Activated CD4-positive, alpha-beta memory T cell treated with anti-CD3 and anti-CD28 coated beads, Interleukin-2, amount 10 ng/mL, durations not matched to agents 7 days and 5 days (primary cell): ENCODE measurements at regions not wholly inside any gene's neighbourhood (a gene's known extent, or its start where the extent isn't known, plus 50 kb on each side); places are given as distances from the start of the nearest gene placed in this dataset.

Experiments
- CTCF ChIA-PET: fragments of 350-600 bp; sonication (Branson Sonifier 250); formaldehyde crosslinking; loops from one replicate; lab custom pipeline; 2021; ENCODE audit warnings: antibody characterized with exemption, inconsistent platforms; lab: Charles Lee
- POLR2A ChIA-PET: fragments of 350-600 bp; sonication (Branson Sonifier 250); formaldehyde crosslinking; loops from one replicate; lab custom pipeline; 2021; ENCODE audit warnings: antibody characterized with exemption; lab: Charles Lee
- DNase-seq: peaks from one replicate; pipeline ENCODE4 v3.0.0-alpha.2; 2020
- H3K27ac Mint-ChIP-seq: one replicate; pipeline ENCODE4 v1.8.0; 2021; ENCODE audit warnings: mild to moderate bottlenecking, mixed read lengths
- H3K27me3 Mint-ChIP-seq: one replicate; pipeline ENCODE4 v1.8.0; 2021; ENCODE audit warnings: mixed read lengths
- H3K36me3 Mint-ChIP-seq: one replicate; pipeline ENCODE4 v1.8.0; 2021; ENCODE audit warnings: low read depth, mixed read lengths
- H3K4me1 Mint-ChIP-seq: one replicate; pipeline ENCODE4 v1.8.0; 2021; ENCODE audit warnings: mixed read lengths
- H3K4me3 Mint-ChIP-seq: one replicate; pipeline ENCODE4 v1.8.0; 2021; ENCODE audit warnings: mild to moderate bottlenecking, mixed read lengths
- H3K9me3 Mint-ChIP-seq: one replicate; pipeline ENCODE4 v1.8.0; 2021; ENCODE audit warnings: mixed read lengths

GRCh38 chr4:57403591-57403990 is 293.4 kb upstream of the IGFBP7 start:
- no peak for DNase-seq
- POLR2A ChIA-PET = no interaction called here
- no peaks in the 10 kb centered on the region for H3K27me3 Mint-ChIP-seq
- no peak overlapping the region for H3K4me3 Mint-ChIP-seq
- H3K4me1 Mint-ChIP-seq = no peaks in the 10 kb centered on the region
- H3K27ac Mint-ChIP-seq = no peak overlapping the region
- CTCF ChIA-PET = no interaction called here
- H3K9me3 Mint-ChIP-seq = no peaks in the 10 kb centered on the region
- no peaks in the 10 kb centered on the region for H3K36me3 Mint-ChIP-seq

DNA sequence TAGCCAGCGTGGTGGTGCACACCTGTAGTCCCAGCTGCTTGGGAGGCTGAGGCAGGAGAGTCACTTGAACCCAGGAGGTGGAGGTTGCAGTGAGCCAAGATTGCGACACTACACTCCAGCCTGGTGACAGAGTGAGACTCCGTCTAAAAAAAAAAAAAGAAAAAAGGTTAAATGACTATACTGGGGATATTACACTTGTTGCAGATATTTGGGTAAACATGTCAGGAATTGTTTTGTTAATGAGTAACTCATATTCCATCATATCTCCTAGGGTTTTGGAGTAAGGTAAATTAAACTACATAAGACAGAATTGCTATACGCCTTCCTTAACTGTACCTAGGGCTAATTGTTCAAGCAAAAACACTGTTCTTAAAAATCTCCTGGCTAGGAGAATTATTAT is 291.4 kb upstream of the IGFBP7 start:
- POLR2A ChIA-PET = no interaction called here
- H3K36me3 Mint-ChIP-seq = no peaks in the 10 kb centered on the region
- H3K27ac Mint-ChIP-seq = no peak overlapping the region
- CTCF ChIA-PET = no interaction called here
- H3K4me1 Mint-ChIP-seq = no peaks in the 10 kb centered on the region
- no peak overlapping the region for H3K4me3 Mint-ChIP-seq
- DNase-seq = no peak
- H3K27me3 Mint-ChIP-seq = no peaks in the 10 kb centered on the region
- H3K9me3 Mint-ChIP-seq = no peaks in the 10 kb centered on the region

GRCh38 chr4:57378766-57379165 is 268.6 kb upstream of the IGFBP7 start:
- no peaks in the 10 kb centered on the region for H3K27me3 Mint-ChIP-seq
- no peak overlapping the region for H3K27ac Mint-ChIP-seq
- H3K36me3 Mint-ChIP-seq = no peaks in the 10 kb centered on the region
- ChIA-PET POLR2A (no interaction called here), CTCF (interaction anchor here (1.7 kb wide), 1 partner anchor 215 kb away, joined by 6 read pairs; no protein-coding TSS in a partner anchor)
- H3K4me1 Mint-ChIP-seq = no peaks in the 10 kb centered on the region
- no peak overlapping the region for H3K4me3 Mint-ChIP-seq
- H3K9me3 Mint-ChIP-seq = no peaks in the 10 kb centered on the region
- DNase-seq = no peak

DNA sequence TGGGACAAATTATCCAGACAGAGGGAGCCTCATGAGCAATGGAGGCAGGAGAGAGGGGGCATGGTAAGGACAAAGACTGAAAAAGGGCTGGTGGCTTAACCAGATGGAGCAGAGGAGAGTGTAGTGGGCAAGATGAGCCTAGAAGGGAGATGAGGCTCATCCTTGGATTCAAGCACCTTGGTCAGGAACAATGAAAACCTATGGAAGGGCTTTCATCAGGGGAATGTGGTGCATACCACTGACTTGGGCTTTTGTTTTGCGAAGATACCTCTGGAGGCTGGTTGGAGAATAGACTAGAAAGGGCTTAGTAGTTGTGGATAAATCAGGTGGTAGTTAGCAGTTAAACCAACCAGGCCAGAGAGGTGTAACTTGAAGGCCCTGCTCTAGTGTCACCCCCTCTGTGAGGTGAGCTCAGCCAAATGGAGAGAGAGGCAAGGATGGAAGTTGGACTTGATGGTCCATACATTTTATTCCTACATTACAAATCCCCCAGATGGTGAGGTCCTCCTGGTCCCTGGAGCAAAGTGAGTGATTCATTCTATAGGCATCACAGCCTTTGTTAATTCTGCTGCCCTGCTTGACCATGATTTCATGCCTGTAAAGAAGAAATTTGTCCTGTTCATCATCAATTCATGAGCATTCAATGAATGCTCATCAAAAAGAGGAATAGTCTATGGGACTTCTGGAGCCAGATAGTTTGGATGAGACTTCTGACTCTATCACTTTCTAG is 264.8 kb upstream of the IGFBP7 start:
- Mint-ChIP-seq H3K4me3 (no peak overlapping the region), H3K36me3 (no peaks in the 10 kb centered on the region), H3K9me3 (no peaks in the 10 kb centered on the region), H3K4me1 (no peaks in the 10 kb centered on the region), H3K27me3 (no peaks in the 10 kb centered on the region), H3K27ac (no peak overlapping the region)
- ChIA-PET CTCF (no interaction called here), POLR2A (no interaction called here)
- DNase-seq = no peak

DNA sequence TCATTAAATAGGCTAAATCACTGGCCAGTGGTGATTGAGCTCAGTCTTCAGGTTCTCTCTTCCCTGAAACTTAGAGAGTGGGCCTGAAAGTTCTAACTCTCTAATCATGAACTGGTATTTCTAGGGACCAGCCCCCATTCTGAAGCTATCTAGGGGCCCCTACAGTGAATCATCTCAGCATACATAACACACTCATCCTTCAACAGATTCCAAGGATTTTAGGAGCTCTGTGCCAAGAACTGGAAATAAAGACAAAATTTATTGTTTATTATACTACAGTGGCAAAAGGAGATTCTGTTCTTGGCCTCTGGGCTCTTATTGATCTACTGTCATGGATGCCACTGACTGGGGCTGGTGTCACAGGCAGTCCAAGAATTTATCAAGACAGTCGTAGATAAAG is 263.8 kb upstream of the IGFBP7 start:
- no peak overlapping the region for H3K4me3 Mint-ChIP-seq
- no peak for DNase-seq
- H3K4me1 Mint-ChIP-seq = no peaks in the 10 kb centered on the region
- ChIA-PET POLR2A (no interaction called here), CTCF (no interaction called here)
- H3K27ac Mint-ChIP-seq = no peak overlapping the region
- no peaks in the 10 kb centered on the region for H3K27me3 Mint-ChIP-seq
- no peaks in the 10 kb centered on the region for H3K9me3 Mint-ChIP-seq
- no peaks in the 10 kb centered on the region for H3K36me3 Mint-ChIP-seq

- no peaks in the 10 kb centered on the region for H3K9me3 Mint-ChIP-seq
- DNase-seq = no peak
- H3K4me1 Mint-ChIP-seq = no peaks in the 10 kb centered on the region
- H3K27ac Mint-ChIP-seq = no peak overlapping the region
- H3K4me3 Mint-ChIP-seq = no peak overlapping the region
- POLR2A ChIA-PET = no interaction called here
- H3K36me3 Mint-ChIP-seq = no peaks in the 10 kb centered on the region
- H3K27me3 Mint-ChIP-seq = no peaks in the 10 kb centered on the region
- CTCF ChIA-PET = no interaction called here
Observed at GRCh38 chr4:57371671-57372070, 261.5 kb upstream of the IGFBP7 start.

DNA sequence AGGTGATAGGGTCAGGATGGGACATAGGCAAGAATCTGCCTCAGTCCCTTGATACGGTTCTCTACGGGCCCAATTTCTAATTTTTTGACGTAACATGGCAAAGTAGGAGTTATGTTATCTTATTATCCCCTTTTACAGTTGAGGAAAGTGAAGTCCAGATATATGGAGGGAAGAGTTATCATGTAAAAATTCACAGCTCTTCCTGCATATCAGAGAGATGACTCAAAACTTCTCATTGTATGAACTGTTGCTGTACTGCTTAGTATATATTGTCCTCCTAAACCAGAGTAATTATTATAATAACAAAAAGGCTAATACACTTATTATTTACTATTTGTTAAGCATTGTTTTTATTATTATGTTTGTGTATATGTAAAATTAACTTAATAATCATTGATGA is 260.5 kb upstream of the IGFBP7 start:
- Mint-ChIP-seq H3K9me3 (no peaks in the 10 kb centered on the region), H3K36me3 (no peaks in the 10 kb centered on the region), H3K27me3 (no peaks in the 10 kb centered on the region), H3K27ac (no peak overlapping the region), H3K4me3 (no peak overlapping the region), H3K4me1 (no peaks in the 10 kb centered on the region)
- CTCF ChIA-PET = no interaction called here
- POLR2A ChIA-PET = no interaction called here
- DNase-seq = no peak

DNA sequence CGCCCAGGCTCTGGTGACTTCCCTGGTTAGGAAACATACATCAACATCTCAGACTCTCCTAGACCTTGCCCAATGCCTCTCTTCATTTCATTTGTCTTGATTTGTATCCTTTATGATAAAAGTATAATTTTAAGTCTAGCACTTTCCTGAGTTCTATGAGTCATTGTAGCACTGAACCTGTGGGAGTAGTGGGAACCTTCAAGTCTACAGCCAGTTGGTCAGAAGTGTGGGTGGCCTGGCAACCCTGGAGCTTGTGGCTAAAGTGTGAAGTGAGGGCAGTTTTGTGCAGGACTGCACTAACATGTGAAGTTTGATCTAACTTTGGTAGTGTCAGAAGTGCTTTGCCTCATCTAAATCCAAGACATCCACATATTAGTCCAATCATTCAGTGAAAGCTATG is 259.3 kb upstream of the IGFBP7 start:
- POLR2A ChIA-PET = no interaction called here
- no peak for DNase-seq
- Mint-ChIP-seq H3K27me3 (no peaks in the 10 kb centered on the region), H3K4me3 (no peak overlapping the region), H3K9me3 (no peaks in the 10 kb centered on the region), H3K4me1 (no peaks in the 10 kb centered on the region), H3K27ac (no peak overlapping the region), H3K36me3 (no peaks in the 10 kb centered on the region)
- CTCF ChIA-PET = no interaction called here

- Mint-ChIP-seq H3K9me3 (no peaks in the 10 kb centered on the region), H3K27ac (no peak overlapping the region), H3K27me3 (no peaks in the 10 kb centered on the region), H3K4me3 (no peak overlapping the region), H3K36me3 (no peaks in the 10 kb centered on the region), H3K4me1 (no peaks in the 10 kb centered on the region)
- no peak for DNase-seq
- ChIA-PET POLR2A (no interaction called here), CTCF (no interaction called here)
Observed at GRCh38 chr4:57364255-57364654, 254.1 kb upstream of the IGFBP7 start.

DNA sequence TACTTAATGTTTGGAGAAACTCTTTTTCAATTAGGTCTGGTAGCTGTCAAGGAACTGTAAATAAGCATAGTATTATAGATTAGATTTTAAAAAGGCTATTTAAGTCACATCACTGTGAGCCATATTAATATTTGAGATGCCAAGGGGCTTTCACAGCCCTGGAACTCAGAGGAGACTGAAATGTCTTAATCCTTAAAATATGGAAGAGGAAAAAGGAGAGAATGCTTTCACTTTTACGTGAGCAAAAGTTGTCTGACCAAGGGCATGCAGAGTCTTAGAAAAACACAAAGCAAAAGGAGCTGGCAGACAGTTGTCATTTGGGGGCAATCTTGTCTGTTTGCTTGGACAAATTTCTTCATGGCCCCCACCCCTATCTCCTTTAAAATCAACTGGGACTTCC is 253.2 kb upstream of the IGFBP7 start:
- no peak overlapping the region for H3K27ac Mint-ChIP-seq
- ChIA-PET CTCF (no interaction called here), POLR2A (no interaction called here)
- H3K4me1 Mint-ChIP-seq = no peaks in the 10 kb centered on the region
- no peak overlapping the region for H3K4me3 Mint-ChIP-seq
- H3K36me3 Mint-ChIP-seq = no peaks in the 10 kb centered on the region
- H3K27me3 Mint-ChIP-seq = no peaks in the 10 kb centered on the region
- no peaks in the 10 kb centered on the region for H3K9me3 Mint-ChIP-seq
- no peak for DNase-seq

DNA sequence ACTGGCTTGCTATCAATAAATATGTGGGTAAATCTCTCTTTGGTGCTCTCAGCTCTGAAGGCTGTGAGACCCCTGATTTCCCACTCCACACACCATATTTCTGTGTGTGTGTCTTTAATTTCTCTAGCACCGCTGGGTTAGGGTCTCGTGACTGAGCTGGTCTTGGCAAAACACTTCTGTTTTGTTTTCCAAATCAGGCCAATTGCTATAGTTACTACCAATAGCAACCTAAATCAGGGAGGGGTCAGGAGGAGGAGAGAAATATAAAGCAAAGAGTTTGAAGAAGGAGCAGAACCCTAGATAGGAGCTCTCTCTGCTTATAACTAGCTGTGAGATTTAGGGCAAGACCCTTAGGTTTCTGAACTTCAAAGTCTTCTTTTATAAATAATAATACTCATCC is 250.5 kb upstream of the IGFBP7 start:
- POLR2A ChIA-PET = no interaction called here

GRCh38 chr4:57355101-57355665 is 245.0 kb upstream of the IGFBP7 start:
- no peak overlapping the region for H3K27ac Mint-ChIP-seq
- no peak for DNase-seq
- H3K9me3 Mint-ChIP-seq = no peaks in the 10 kb centered on the region
- no peaks in the 10 kb centered on the region for H3K27me3 Mint-ChIP-seq
- no peaks in the 10 kb centered on the region for H3K4me1 Mint-ChIP-seq
- CTCF ChIA-PET = no interaction called here
- POLR2A ChIA-PET = no interaction called here
- no peaks in the 10 kb centered on the region for H3K36me3 Mint-ChIP-seq
- no peak overlapping the region for H3K4me3 Mint-ChIP-seq

More for the DNA sequence above, 250.5 kb upstream of the IGFBP7 start:
- H3K27ac Mint-ChIP-seq = no peak overlapping the region
- no peak overlapping the region for H3K4me3 Mint-ChIP-seq
- H3K27me3 Mint-ChIP-seq = no peaks in the 10 kb centered on the region
- no peak for DNase-seq
- no peaks in the 10 kb centered on the region for H3K4me1 Mint-ChIP-seq
- H3K36me3 Mint-ChIP-seq = no peaks in the 10 kb centered on the region
- no peaks in the 10 kb centered on the region for H3K9me3 Mint-ChIP-seq
- CTCF ChIA-PET = no interaction called here

- POLR2A ChIA-PET = no interaction called here
- H3K9me3 Mint-ChIP-seq = no peaks in the 10 kb centered on the region
- no peak overlapping the region for H3K27ac Mint-ChIP-seq
Observed at GRCh38 chr4:57351731-57352130, 241.5 kb upstream of the IGFBP7 start.

GRCh38 chr4:57344296-57344695 is 234.1 kb upstream of the IGFBP7 start:
- H3K9me3 Mint-ChIP-seq = no peaks in the 10 kb centered on the region
- no peak overlapping the region for H3K4me3 Mint-ChIP-seq
- ChIA-PET CTCF (no interaction called here), POLR2A (no interaction called here)
- no peak overlapping the region for H3K27ac Mint-ChIP-seq
- no peaks in the 10 kb centered on the region for H3K27me3 Mint-ChIP-seq
- no peak for DNase-seq
- no peaks in the 10 kb centered on the region for H3K36me3 Mint-ChIP-seq
- H3K4me1 Mint-ChIP-seq = no peaks in the 10 kb centered on the region

More at GRCh38 chr4:57351731-57352130, 241.5 kb upstream of the IGFBP7 start:
- CTCF ChIA-PET = no interaction called here
- Mint-ChIP-seq H3K27me3 (no peaks in the 10 kb centered on the region), H3K36me3 (no peaks in the 10 kb centered on the region), H3K4me1 (no peaks in the 10 kb centered on the region), H3K4me3 (no peak overlapping the region)
- no peak for DNase-seq
